ENCODE measurements at regions not wholly inside any gene's neighbourhood (a gene's known extent, or its start where the extent isn't known, plus 50 kb on each side); places are given as distances from the start of the nearest gene placed in this dataset.
"Not testable (repeated sequence)": the region's sequence is repeated elsewhere in the genome, so short reads cannot be mapped to it uniquely, and the experiment has no call there.

DNA sequence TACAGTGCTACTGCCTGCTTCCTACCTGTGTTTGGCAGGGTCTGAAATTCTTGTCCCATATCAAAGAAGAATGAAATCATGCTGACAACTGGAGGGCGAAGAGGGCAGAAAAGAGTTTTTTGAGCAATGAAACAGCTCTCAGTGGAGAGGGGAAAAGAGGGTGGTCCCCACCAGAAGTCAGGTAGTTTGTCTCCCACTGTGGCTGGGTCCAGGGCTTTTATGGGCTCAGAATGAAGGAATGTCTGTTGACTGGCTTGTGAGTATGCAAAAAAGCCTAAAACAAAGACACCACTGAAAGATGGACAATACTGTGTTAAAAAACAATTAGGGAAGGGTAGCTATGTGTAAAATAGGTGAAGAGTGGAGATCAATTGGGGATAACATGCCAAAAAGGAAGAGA lies 115.0 kb downstream of the ADAM29 start:
- no peak for DNase-seq (ENCODE audit: low read depth, low spot score)

DNA sequence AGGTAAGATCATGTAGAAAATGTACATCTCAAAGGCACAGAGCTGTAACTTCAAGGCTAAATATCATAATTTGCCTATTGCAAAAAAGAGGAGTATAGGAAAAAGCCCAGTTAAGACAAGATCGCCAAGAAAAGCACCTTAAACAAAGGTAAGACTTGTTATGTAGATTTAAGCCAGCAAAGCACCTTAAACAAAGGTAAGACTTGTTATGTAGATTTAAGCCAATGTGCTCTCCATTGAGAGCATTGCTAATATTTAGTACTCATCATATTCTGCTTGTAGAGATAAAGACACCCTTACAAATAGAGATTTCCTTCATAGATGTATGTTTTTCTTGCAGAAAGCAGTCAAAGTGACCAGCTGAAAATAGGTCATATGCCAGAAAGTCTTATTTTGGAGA lies 115.8 kb downstream of the ADAM29 start:
- DNase-seq (ENCODE audit: low read depth, low spot score), result no peak

DNA sequence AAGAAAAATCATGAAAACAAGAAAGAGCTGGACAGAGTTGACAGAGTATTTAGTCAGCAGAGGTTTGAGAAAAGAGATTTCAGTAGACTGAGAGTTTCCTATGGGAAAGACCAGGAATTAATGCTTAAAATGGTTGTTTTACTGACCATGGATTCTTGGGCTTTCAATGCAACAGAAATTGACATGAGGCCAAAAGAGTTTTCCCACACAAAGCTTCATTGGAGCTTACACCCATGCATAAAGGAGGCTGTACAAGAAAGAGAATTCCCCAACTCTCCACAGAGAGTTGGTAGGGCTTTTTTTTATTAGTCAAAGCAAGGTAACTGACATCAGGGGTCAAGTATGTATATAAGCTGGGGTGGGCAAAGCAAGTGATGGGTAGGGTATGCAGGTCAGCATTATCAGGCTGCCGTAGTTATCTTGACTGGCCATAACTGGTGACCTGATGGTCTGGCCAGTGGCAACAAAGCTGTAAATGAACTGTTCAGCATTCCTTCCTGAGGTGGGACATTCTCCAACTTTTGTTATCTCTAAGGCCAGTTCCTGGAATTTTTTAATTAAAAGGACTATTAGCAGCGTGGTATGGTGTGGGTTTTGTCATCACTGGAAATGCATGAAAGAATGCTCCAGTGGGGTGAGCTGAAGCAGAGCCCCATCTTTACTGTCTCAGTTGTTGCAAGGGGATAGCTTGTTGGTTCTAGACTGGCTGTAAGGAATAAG lies 117.0 kb downstream of the ADAM29 start:
- peak; percentile 60 for DNase-seq (ENCODE audit: low read depth, low spot score)

DNA sequence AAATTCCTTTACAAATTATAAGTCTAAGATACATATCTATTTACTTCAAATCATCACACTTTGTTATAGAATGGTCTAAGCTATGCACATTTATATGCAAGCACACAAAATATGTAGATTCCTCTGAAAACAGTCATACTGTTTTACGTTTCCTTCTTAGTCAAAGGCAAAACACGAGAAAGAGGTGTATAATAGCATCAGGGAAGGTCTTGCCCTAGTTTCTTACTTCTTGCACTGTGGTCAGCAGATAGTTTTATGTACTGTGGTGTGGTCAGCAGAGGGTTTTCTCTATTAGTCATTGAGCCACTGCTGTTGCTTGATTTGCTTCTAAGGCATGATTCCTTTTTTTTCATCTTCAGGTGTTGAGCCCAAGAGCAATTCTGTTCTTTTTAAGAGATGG lies 117.7 kb downstream of the ADAM29 start:
- DNase-seq (ENCODE audit: low read depth, low spot score), result peak; percentile 75

DNA sequence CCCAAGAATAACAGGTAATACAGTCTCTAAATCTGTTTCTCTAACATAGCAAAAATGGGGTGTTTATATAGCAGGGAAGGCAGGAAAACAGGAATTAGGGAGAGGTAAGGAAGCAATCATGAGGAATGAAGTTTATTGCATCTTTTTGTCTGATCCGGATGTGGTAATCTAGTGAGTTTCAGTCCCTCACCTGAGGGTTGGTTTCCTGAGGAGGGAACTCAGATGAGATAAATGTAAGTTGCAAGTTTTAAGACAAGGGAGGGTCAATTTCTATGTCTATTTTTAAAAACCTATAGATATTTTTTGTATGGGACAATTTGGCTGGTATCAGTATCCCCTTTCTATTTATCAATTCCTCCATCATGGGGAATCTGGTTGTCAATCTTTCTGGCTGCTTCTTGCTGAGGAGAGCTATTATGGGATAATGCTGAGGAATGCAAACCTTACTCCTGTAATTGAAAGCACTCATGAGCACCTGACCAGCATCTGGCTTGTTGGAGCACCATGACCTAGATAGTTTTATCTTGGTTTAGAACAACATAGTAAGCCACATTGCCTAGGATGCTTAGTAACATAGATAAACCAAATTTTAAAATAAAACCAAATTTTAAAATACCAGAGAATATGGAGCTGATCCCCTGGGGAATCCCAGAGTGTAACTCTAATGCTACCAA lies 130.1 kb downstream of the ADAM29 start:
- no peak for DNase-seq (ENCODE audit: low read depth, low spot score)

DNA sequence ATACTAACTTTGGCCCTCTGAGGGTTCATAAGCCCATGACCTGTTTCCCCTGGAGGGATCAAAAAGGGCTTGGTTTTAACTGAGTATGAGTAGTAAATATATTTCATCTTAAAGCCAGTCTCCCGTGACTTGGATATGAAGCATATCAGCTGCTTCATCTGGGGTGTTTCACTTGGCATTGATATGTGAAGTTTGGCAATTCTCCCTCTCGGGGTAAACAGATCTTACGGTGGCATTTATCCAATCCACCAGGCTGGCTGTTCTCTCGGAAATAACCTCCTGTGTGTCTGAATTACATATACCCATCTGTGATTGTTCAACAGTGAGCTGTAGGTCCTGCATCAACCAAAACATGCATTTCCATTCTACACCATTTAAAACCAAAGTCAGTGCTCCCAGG lies 130.7 kb downstream of the ADAM29 start:
- DNase-seq (ENCODE audit: low read depth, low spot score), result no peak

DNA sequence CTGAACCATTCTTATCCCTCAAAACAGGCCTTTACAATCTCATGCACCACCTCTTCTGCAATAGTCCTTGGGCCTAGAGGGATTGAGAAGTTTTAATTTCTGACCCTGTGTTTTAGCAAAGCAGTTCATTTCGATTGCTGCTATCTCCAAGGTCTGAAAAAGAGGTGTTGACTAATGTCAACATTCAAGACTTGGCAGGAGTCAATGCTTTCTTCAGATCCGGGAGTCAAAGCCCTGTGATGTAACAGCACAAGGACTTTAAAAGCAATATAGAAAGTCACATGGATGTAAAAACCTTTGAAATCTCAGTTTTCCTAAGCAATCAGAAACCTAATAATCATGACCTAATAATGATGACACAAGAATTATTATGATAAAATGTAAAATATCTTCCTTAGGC lies 133.8 kb downstream of the ADAM29 start:
- no peak for DNase-seq (ENCODE audit: low read depth, low spot score)

DNA sequence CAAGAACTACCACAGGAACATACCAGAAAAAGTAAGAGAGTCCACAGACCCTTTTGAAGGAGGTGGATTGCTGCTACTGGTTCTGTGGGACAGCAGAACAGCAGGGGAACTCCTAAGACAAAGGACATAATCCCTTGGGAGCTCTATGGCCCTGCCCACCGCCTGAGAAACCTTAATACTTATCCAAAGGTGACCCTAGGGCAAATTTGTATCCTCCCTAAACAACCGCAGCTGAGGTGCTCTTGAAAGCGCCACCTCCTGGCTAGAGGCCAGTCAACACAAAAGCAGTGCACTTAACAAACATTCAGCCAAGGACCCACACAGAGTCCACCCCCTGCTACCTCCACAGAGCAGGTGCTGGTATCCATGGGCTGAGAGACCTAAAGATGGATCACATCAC lies 136.8 kb downstream of the ADAM29 start:
- DNase-seq (ENCODE audit: low read depth, low spot score), result no peak

DNA sequence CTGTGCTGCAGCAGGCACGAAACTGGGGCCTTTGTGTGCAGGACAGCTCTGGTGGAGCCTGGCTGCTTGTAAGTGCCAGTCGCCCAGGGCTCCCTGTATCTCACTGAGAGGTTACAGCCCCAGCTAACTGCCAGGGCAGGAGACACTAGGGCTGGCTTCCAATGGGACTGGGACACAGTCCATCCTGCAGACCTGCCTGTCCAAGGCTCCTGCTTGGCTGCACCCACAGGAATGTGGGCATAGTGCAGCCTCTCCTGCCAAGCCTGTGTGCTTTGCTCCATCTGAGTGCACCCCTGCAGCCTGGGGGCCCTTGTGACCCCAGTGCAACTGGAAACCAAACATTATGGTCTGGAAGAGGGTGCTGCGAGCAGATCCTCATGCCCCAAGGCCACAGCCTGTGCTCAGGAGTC lies 144.0 kb downstream of the ADAM29 start:
- no peak for DNase-seq (ENCODE audit: low read depth, low spot score)

DNA sequence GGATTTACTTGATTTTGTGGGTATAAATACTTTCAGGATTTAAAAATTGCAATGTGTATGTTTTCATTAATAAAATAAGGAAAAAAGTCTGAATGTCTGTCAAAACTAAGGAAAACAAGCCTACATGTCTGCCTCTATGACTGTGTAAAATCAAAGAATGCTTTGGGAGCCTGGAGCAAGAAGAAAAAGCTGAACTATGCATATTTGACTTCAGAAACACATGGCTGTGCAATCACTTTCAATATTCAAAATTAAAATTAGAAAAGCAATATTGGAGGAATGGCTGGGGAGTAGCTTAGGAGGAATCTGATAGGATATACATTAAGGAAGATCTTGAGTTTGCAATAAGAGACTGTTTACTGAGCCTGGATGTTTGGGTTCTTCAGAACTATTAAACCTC lies 147.1 kb downstream of the ADAM29 start:
- DNase-seq (ENCODE audit: low read depth, low spot score), result no peak

DNA sequence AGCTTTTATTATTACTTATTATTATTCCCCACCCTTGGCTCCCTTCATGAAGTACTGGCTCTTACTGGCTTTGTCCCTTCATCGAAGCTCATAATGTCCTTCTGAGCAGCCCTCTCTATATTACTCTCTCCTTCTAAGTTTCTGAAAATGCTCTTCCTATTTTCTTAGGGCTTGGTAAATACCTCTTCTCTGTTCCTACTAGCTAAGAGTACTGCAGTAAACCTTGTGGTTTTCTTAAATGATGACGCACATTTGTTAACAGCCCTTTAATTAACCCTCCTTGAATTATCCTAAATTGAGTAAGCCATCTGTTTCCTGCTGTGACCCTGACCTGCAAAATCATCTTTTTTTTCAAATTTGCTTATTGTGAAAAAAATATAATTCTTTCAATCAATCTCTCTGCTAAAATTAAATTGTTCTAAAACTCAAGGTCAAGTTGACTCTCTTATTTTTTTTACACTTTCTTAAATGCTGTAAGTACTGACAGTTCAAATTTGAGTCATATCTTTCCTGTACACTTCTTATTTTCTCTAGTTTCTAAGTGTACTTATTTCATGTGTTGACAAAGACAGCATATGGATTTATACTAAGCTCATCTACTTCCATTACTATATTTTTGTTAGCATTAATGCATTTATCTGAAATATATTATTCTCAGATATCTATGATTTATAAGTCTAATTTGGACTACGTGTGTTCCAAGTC lies 148.9 kb downstream of the ADAM29 start:
- no peak for DNase-seq (ENCODE audit: low read depth, low spot score)

DNA sequence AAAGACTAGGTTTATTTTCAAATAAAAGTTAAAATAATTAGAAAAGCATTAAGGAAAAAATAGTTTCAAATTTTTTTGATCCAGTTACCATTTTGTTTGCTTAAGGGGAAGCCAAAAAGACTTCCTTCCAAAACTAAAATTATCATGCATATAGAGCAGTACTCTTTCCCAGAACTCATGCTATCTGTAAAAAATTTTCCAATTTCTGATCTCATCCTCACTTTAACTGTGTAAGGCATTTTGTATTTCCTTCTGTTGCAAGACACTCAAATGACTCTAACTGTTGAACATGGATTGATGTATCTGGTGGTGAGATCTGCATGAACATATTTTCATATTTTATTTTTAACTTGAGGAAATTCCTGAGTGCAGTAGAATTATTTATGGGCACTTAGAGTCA lies 150.1 kb downstream of the ADAM29 start:
- no peak for DNase-seq (ENCODE audit: low read depth, low spot score)

DNA sequence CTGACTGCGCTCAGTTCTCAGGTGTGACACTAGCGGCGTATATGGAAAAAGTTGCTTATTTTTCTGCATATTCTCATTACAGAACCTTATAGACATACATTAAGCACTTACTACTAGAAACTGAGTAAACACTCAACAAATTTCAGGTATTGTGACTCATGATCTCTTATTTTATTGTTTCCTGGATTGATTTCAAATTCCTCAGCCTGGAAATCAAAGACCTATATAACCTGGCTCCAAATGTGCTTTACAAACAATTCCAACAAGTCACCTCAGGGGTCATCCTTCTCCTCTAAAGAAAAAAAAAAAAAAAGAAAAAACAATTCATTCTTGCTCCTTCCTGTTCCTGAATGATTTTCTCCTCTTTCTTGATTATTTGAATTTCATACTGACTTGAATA lies 152.3 kb downstream of the ADAM29 start:
- DNase-seq (ENCODE audit: low read depth, low spot score), result no peak

DNA sequence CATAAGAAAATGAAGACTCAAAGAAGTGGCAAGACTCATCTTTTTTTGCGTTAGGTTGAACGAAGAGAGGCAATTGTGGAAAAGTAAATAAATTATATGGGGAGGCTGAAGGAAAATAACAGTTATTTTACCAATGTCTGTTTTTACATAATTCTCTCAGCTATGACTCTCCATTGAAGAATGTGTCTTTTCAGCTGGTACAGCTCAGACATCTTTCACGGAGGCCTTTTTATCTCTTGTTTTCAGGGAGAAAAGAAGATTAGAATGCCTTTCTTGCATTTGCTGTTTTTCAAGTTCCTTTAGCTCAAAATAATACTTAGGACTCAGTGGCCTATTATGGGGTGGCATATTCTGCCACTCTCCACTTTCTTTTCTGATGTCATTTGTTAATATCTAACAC lies 153.0 kb downstream of the ADAM29 start:
- DNase-seq (ENCODE audit: low read depth, low spot score), result peak; percentile 16

DNA sequence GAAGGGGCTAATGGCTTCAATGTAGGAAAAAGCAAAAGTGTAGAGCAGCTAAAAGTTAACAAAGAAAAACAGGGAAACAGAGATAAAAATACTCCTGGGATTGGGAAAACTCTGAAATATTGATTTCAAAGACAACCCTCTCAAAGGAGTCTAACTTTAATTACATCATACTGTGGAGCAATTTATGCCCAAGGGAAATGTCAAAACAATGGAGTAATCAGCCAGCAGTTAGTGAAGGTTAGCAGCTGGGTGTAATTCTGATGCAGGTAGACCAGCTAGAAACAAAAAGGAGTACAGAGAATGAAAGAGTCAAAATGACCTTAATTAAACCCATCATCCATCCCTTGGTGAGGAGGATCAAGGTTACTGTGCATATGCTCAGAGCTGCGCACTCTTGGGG lies 169.0 kb downstream of the ADAM29 start:
- no peak for DNase-seq (ENCODE audit: low read depth, low spot score)

DNA sequence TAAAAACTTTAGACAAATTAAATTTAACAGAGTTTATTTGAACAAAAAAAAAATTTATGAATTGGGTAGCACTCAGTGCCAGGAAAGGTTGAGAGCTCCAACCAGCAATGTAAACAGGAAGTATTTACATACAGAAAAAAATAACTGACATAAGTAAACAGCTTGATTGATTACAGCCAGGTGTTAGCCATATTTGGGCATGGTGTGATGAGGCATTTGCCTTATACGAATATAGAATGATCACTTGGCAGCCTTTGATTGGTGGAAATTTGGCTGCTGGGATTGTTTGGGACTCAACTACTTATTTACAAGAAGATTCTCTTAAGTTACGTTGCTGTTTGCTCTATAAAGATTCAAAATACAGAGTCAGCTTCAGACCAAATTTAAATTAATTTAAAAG lies 172.0 kb downstream of the ADAM29 start:
- DNase-seq (ENCODE audit: low read depth, low spot score), result no peak

DNA sequence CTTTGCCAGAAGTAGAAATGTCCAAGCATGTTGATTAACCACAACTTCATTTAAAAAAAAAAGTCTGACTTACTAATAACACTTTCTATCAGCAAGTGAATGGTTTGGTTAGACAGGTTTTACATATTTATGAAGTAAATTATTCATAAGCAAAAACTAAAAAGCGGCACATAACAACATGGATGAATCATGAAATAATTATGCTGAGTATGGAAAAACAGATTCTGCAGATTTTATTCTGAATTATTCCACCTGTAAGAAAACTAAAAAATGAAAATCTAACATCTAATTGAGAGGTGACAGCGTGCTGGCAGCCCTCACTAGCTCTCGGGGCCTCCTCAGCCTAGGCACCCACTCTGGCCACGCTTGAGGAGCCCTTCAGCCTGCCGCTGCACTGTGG lies 173.5 kb downstream of the ADAM29 start:
- no peak for DNase-seq (ENCODE audit: low read depth, low spot score)

DNA sequence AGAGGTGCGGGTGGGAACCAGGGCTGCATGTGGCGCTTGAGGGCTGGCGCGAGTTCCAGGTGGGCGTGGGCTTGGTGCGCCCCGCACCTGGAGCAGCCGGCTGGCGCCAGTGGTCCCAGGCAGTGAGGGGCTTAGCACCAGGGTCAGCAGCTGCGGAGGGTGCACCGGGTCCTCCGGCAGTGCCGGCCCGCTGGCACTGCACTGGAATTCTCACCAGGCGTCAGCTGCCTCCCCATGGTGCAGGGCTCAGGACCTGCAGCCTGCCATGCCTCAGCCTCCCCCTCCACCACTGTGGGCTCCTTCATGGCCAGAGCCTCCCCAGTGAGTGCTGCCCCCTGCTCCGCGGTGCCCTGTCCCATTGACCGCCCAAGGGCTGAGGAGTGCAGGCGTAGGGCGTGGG lies 174.0 kb downstream of the ADAM29 start:
- DNase-seq (ENCODE audit: low read depth, low spot score), result no peak

DNA sequence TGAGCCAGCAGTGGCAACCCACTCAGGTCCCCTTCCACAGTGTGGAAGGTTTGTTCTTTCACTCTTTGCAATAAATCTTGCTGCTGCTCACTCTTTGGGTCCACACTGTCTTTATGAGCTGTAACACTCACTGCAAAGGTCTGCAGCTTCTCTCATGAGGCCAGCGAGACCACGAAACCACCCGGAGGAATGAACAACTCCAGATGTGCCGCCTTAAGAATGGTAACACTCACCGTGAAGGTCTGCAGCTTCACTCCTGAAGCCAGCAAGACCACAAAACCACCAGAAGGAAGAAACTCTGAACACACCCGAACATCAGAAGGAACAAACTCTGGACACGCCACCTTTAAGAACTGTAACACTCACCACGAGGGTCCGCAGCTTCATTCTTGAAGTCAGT lies 174.9 kb downstream of the ADAM29 start:
- DNase-seq (ENCODE audit: low read depth, low spot score), result not testable (repeated sequence)

DNA sequence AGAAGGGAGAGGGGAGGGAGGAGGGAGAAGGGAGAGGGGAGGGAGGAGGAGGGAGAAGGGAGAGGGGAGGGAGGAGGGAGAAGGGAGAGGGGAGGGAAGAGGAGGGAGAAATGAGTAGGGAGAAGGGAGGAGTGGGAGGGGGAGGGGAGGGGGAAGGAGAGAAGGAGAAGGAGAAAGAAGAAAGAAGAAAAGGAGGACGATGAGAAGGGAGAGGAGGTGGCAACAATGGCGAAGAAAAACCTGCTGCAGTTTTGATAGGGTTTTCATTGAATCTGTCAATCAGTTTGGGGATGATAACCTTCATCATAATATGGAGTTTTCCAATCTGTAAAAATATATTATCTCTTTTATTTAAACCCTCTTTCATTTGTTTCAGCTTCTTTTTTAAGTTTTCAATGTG lies 185.2 kb downstream of the ADAM29 start:
- no peak for DNase-seq (ENCODE audit: low read depth, low spot score)

DNA sequence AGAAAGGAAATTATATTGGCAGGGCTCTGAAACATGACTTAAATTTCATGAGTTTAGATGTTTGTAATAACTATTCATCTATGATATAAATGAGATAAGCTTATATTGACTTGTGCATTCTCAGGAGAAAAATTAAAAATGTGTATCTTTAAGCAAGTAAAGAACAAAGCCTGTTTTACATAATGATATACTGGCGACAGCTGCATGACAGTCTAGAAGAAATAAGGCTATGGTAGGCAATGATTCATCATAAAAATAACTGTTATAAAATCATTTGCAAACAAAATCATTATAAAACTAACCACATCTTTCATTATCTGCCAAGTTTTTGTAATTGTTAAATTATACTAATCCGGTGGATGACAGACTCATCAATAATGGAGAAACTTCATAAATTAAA lies 188.1 kb downstream of the ADAM29 start:
- DNase-seq (ENCODE audit: low read depth, low spot score), result no peak

DNA sequence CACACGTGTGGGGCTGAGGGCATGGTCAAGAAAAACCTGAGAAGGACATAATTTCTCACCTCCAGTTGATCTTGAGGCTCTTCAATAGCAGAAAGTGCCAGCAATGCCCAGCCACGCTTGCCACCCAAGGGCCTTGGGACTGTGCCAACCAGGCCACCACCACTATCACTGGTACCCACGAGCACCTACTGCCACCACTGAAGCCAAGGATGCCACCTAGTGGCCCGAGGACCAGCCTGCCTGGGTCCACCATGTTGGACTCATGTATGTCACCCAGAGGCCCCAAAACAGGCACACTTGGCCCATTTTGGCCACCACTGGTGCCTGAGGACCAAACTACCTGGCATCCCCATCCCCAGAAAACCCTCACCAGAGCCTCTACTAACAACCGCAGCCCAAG lies 191.8 kb downstream of the ADAM29 start:
- no peak for DNase-seq (ENCODE audit: low read depth, low spot score)
